Left ventricle myocardium inferior (tissue), 1 donor: ENCODE measurements at regions not wholly inside any gene's neighbourhood (a gene's known extent, or its start where the extent isn't known, plus 50 kb on each side); places are given as distances from the start of the nearest gene placed in this dataset.

ENCODE experiments used
- DNase-seq: peaks from one replicate; pipeline ENCODE4 v3.0.0-alpha.2; 2020
- H3K27ac ChIP-seq: fragments of 200-600 bp; replicated peaks from 2 replicates; pipeline ENCODE4 v1.8.0; 2021
- H3K27me3 ChIP-seq: fragments of 200-600 bp; 2 replicates; pipeline ENCODE4 v1.8.0; 2021; ENCODE audit warnings: low read depth
- H3K36me3 ChIP-seq: fragments of 200-600 bp; 2 replicates; pipeline ENCODE4 v1.8.0; 2021
- H3K4me1 ChIP-seq: fragments of 200-600 bp; 2 replicates; pipeline ENCODE4 v1.8.0; 2021
- H3K4me3 ChIP-seq: fragments of 200-600 bp; 2 replicates; pipeline ENCODE4 v1.8.0; 2021; ENCODE audit warnings: mild to moderate bottlenecking, moderate library complexity
- H3K9me3 ChIP-seq: fragments of 200-600 bp; replicated peaks from 2 replicates; pipeline ENCODE4 v1.8.0; 2021
- intact Hi-C: fragments of 100-400 bp; cut with micrococcal nuclease; formaldehyde crosslinking; loops from one replicate; pipeline ENCODE4 v1.11.0; 2022
- TF ChIP-seq, protein P1 (sequence below): fragments of 200-600 bp; IDR thresholded peaks from 2 replicates; pipeline ENCODE4 v1.8.0; 2021; ENCODE audit warnings: antibody characterized with exemption, mild to moderate bottlenecking, borderline replicate concordance
- donor health status: DM: no; HTN: yes; CAD: no; lungs with severe emphysema.

DNA sequence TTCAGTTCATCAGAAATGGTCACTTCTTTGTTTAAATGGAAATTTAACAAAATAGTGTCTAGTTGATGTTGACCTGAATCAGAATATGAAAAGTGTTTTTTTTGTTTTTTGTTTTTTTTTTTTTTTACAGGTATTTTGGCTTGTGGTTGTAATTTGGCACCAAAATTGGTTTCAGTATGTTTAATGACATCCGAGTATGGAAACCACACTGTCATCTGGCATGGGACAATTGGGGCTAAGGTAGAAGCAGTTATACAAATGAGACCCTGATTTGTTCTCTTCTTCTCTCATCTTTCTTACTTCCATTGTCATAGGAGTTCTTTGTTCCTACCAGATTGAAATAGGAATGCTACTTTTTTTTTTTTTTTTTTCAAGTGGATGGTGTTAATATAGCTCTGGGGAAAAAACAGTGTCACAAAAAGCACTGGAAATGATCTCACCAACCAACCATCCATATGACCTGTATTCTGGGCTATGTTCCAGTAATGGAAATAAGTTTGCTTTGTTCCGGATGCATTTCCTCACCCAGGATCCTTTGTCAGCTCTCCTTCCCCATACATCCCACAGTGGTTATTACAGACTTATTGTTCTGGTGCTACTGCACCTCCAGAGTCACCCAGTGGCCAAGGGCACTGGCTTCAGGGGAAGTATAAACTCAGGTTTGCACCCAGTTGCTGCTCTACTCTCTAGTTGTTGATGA lies 95.8 kb downstream of the ATXN3L start:
- Histone ChIP-seq H3K27me3 (no peaks in the 10 kb centered on the region), H3K4me1 (peaks cover 14% of the 10 kb centered on the region), H3K4me3 (no peak overlapping the region), H3K9me3 (no peaks in the 10 kb centered on the region), H3K36me3 (no peaks in the 10 kb centered on the region), H3K27ac (peak overlapping the region; percentile 59)
- DNase-seq: no peak
- TF ChIP-seq, protein P1, sequence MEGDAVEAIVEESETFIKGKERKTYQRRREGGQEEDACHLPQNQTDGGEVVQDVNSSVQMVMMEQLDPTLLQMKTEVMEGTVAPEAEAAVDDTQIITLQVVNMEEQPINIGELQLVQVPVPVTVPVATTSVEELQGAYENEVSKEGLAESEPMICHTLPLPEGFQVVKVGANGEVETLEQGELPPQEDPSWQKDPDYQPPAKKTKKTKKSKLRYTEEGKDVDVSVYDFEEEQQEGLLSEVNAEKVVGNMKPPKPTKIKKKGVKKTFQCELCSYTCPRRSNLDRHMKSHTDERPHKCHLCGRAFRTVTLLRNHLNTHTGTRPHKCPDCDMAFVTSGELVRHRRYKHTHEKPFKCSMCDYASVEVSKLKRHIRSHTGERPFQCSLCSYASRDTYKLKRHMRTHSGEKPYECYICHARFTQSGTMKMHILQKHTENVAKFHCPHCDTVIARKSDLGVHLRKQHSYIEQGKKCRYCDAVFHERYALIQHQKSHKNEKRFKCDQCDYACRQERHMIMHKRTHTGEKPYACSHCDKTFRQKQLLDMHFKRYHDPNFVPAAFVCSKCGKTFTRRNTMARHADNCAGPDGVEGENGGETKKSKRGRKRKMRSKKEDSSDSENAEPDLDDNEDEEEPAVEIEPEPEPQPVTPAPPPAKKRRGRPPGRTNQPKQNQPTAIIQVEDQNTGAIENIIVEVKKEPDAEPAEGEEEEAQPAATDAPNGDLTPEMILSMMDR: peak; percentile 17
- intact Hi-C loops: no loop called here

DNA sequence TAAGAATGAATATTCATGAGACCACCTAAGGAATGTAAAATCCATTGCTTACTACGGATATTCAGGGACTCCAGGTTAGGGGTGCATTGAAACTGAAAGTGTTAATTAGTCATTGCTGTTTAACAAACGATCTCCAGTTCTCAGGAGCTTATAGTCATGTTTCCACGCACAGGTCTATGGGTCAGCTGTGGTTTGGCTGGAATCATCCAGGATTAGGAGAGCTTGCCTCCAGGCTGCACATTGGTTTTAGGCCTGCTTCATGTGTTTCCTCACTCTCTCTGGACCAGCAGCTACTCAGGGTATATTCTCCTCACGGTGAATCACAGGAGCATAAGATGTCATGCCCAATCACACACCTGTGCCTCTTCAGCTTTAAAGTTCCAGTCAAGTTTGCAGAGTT lies 98.9 kb downstream of the ATXN3L start:
- TF ChIP-seq, protein P1: no peak
- Histone ChIP-seq H3K27me3 (no peaks in the 10 kb centered on the region), H3K4me3 (no peak overlapping the region), H3K27ac (no peak overlapping the region), H3K9me3 (no peaks in the 10 kb centered on the region), H3K36me3 (no peaks in the 10 kb centered on the region), H3K4me1 (peaks cover 14% of the 10 kb centered on the region)
- DNase-seq: no peak
- intact Hi-C loops: no loop called here

DNA sequence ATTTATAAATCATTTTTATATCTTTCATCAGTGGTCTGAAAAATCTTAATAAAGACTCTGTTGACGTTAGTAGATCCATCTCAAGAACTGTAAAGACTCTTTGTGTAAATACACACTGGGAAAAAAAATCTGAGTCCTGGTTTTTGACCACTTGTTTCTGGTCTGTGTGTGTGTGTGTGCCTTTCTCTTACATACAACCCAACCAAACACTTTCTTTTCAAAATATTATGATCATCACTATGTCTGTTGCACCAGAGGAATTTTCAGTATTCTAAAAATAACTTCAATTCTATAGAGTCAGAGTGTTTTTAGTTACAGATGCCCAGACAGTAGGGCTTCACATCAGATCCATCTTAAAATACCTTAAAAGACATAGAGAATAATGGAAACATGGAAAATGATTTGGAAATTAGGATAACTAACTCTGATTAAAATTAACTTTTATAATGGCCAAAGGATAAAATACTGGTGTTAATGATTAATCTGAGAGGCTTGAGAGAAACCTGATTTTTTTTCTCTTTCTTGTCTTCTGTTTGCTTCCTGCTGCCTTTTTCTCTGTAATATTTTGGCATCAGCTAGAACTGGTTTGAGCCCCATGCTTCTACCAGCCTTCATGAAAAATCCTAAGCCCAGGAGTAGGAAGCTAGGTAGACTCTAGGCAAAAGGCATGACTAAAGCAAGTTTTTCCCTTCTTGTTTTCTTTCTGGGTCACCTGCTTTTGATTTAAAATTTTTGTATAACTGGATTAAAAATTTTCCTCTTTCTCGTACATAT lies 99.7 kb downstream of the ATXN3L start:
- intact Hi-C loops: no loop called here
- Histone ChIP-seq H3K9me3 (no peaks in the 10 kb centered on the region), H3K4me1 (peaks cover 14% of the 10 kb centered on the region), H3K27ac (no peak overlapping the region), H3K36me3 (no peaks in the 10 kb centered on the region), H3K4me3 (no peak overlapping the region), H3K27me3 (no peaks in the 10 kb centered on the region)
- TF ChIP-seq, protein P1: no peak
- DNase-seq: no peak

DNA sequence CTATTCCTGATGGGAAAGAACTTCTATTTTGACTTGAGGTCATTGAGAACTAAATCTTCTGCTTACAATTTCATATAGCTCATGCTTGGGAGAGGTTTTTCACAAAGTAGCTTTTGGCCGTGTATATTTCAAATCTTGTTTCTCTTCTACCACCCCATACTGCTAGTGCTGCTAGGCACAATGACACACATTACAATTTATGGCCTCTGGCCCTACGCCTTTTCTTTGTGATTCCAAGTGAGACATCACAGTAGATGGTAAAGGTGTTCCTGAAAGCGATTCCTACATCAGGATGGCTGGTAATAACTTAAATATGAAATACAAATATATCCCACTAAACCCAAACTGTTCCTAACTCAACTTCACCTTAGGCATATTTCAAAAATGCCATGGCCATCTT lies 101.1 kb downstream of the ATXN3L start:
- H3K9me3 ChIP-seq: no peaks in the 10 kb centered on the region
- peaks cover 7% of the 10 kb centered on the region for H3K4me1 ChIP-seq
- DNase-seq: no peak
- H3K27me3 ChIP-seq: no peaks in the 10 kb centered on the region
- TF ChIP-seq, protein P1: no peak
- intact Hi-C loops: no loop called here
- no peak overlapping the region for H3K4me3 ChIP-seq
- no peak overlapping the region for H3K27ac ChIP-seq
- no peaks in the 10 kb centered on the region for H3K36me3 ChIP-seq

DNA sequence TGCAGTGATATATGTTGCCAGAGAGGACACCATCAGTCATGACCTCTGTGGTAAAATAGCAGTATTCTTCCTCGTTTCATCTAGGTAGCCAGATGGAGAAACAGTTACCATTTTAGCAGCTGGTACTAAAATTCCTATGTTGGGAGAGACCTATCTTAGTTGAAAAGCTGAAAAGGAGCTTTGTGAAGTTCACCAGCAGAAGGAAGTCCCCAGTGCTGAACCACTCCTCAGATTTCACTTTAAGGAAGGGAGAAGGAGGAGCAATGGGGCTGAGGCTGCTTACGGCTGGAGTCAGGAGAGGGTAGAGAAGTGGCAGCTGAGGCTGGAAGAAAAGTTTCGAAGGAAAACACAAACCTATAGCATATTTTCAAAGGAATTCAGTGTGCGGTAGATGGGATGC lies 103.7 kb downstream of the ATXN3L start:
- DNase-seq: no peak
- no peaks in the 10 kb centered on the region for H3K27me3 ChIP-seq
- TF ChIP-seq, protein P1: no peak
- no peak overlapping the region for H3K4me3 ChIP-seq
- peak overlapping the region; percentile 23 for H3K27ac ChIP-seq
- H3K36me3 ChIP-seq: no peaks in the 10 kb centered on the region
- H3K4me1 ChIP-seq: peaks cover 14% of the 10 kb centered on the region
- H3K9me3 ChIP-seq: no peaks in the 10 kb centered on the region
- intact Hi-C loops: no loop called here
